HL-60 (cell line): ENCODE measurements at regions not wholly inside any gene's neighbourhood (a gene's known extent, or its start where the extent isn't known, plus 50 kb on each side); places are given as distances from the start of the nearest gene placed in this dataset.

Experiments used
- GABPA ChIP-seq: IDR thresholded peaks from 2 replicates; pipeline ENCODE4 v1.6.1; 2012; ENCODE audit warnings: low read depth
- POLR2AphosphoS5 ChIP-seq: IDR thresholded peaks from 2 replicates; pipeline ENCODE4 v1.6.1; 2012; ENCODE audit warnings: low read depth
- TF ChIP-seq, protein P1 (sequence below): IDR thresholded peaks from one replicate; pipeline ENCODE4 v1.5.1; 2011; ENCODE audit warnings: low read length, control low read depth, inconsistent platforms; ENCODE audit not compliant: insufficient read depth
- TF ChIP-seq, protein P2 (sequence below): IDR thresholded peaks from 2 replicates; pipeline ENCODE4 v1.6.1; 2012; ENCODE audit warnings: low read depth; ENCODE audit not compliant: insufficient replicate concordance

DNA sequence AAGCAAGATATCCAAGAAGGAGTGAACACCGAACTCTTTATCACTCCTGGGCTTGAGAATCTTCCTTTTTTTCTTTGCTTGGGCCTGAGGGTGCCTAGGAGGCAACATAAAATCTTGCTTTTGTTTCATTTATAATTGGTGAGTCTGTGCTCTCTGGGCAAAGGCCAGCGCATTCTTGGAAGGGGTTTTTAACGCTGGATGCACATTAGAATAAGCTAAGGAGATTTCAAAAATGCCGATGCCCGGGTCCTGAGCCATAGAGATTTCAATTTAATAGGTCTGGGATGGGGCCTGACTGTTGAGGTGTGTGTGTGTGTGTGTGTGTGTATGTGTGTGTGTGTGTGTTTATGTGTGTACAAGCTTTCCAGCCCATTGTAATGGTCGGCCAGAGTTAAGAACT lies 62.0 kb upstream of the SORCS3 start:
- TF ChIP-seq, protein P1, sequence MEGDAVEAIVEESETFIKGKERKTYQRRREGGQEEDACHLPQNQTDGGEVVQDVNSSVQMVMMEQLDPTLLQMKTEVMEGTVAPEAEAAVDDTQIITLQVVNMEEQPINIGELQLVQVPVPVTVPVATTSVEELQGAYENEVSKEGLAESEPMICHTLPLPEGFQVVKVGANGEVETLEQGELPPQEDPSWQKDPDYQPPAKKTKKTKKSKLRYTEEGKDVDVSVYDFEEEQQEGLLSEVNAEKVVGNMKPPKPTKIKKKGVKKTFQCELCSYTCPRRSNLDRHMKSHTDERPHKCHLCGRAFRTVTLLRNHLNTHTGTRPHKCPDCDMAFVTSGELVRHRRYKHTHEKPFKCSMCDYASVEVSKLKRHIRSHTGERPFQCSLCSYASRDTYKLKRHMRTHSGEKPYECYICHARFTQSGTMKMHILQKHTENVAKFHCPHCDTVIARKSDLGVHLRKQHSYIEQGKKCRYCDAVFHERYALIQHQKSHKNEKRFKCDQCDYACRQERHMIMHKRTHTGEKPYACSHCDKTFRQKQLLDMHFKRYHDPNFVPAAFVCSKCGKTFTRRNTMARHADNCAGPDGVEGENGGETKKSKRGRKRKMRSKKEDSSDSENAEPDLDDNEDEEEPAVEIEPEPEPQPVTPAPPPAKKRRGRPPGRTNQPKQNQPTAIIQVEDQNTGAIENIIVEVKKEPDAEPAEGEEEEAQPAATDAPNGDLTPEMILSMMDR, result no peak
- TF ChIP-seq POLR2AphosphoS5 (no peak), GABPA (no peak)
- TF ChIP-seq, protein P2, sequence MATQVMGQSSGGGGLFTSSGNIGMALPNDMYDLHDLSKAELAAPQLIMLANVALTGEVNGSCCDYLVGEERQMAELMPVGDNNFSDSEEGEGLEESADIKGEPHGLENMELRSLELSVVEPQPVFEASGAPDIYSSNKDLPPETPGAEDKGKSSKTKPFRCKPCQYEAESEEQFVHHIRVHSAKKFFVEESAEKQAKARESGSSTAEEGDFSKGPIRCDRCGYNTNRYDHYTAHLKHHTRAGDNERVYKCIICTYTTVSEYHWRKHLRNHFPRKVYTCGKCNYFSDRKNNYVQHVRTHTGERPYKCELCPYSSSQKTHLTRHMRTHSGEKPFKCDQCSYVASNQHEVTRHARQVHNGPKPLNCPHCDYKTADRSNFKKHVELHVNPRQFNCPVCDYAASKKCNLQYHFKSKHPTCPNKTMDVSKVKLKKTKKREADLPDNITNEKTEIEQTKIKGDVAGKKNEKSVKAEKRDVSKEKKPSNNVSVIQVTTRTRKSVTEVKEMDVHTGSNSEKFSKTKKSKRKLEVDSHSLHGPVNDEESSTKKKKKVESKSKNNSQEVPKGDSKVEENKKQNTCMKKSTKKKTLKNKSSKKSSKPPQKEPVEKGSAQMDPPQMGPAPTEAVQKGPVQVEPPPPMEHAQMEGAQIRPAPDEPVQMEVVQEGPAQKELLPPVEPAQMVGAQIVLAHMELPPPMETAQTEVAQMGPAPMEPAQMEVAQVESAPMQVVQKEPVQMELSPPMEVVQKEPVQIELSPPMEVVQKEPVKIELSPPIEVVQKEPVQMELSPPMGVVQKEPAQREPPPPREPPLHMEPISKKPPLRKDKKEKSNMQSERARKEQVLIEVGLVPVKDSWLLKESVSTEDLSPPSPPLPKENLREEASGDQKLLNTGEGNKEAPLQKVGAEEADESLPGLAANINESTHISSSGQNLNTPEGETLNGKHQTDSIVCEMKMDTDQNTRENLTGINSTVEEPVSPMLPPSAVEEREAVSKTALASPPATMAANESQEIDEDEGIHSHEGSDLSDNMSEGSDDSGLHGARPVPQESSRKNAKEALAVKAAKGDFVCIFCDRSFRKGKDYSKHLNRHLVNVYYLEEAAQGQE, result no peak
